Nephron (organoid): ENCODE measurements at regions not wholly inside any gene's neighbourhood (a gene's known extent, or its start where the extent isn't known, plus 50 kb on each side); places are given as distances from the start of the nearest gene placed in this dataset.

Experiments
- H3K27ac Mint-ChIP-seq, 3 experiments: 2 replicates each; pipeline ENCODE4 v1.8.0; 2020; ENCODE audit warnings: mixed read lengths in 3 of 3, mild to moderate bottlenecking in 2 of 3, moderate library complexity in 1 of 3
- H3K27me3 Mint-ChIP-seq: 2 replicates; pipeline ENCODE4 v1.8.0; 2021; ENCODE audit warnings: low read depth, mild to moderate bottlenecking, moderate library complexity, mixed read lengths
- H3K36me3 Mint-ChIP-seq: 2 replicates; pipeline ENCODE4 v1.8.0; 2020; ENCODE audit warnings: low read depth, mixed read lengths
- H3K4me1 Mint-ChIP-seq: 2 replicates; pipeline ENCODE4 v1.8.0; 2020; ENCODE audit warnings: mixed read lengths
- H3K4me3 Mint-ChIP-seq, 3 experiments: 2 replicates each; pipeline ENCODE4 v1.8.0; 2020; ENCODE audit warnings: mild to moderate bottlenecking in 3 of 3, mixed read lengths in 3 of 3, moderate library complexity in 2 of 3
- H3K9me3 Mint-ChIP-seq: 2 replicates; pipeline ENCODE4 v1.8.0; 2020; ENCODE audit warnings: mixed read lengths
- TF ChIP-seq, protein P1 (sequence below), 3 experiments: fragments of 200-600 bp; sonication (generic); IDR thresholded peaks; one replicate each; pipeline ENCODE4 v1.5.0; 2021; ENCODE audit warnings: antibody characterized with exemption in 3 of 3; ENCODE audit not compliant: unreplicated experiment in 3 of 3

- peaks cover 3% of the 10 kb centered on the region for H3K36me3 Mint-ChIP-seq
- peaks cover 18% of the 10 kb centered on the region for H3K4me1 Mint-ChIP-seq
- TF ChIP-seq, protein P1, sequence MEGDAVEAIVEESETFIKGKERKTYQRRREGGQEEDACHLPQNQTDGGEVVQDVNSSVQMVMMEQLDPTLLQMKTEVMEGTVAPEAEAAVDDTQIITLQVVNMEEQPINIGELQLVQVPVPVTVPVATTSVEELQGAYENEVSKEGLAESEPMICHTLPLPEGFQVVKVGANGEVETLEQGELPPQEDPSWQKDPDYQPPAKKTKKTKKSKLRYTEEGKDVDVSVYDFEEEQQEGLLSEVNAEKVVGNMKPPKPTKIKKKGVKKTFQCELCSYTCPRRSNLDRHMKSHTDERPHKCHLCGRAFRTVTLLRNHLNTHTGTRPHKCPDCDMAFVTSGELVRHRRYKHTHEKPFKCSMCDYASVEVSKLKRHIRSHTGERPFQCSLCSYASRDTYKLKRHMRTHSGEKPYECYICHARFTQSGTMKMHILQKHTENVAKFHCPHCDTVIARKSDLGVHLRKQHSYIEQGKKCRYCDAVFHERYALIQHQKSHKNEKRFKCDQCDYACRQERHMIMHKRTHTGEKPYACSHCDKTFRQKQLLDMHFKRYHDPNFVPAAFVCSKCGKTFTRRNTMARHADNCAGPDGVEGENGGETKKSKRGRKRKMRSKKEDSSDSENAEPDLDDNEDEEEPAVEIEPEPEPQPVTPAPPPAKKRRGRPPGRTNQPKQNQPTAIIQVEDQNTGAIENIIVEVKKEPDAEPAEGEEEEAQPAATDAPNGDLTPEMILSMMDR (IDR thresholded peaks at IDR 0.05; ENCODE audit: unreplicated experiment in 3 of 3) = no peak
- peaks cover 13% of the 10 kb centered on the region for H3K9me3 Mint-ChIP-seq
- H3K27ac Mint-ChIP-seq = peak overlapping the region in 1 of 3 experiments; percentile 10
- H3K4me3 Mint-ChIP-seq = no peak overlapping the region
- H3K27me3 Mint-ChIP-seq = peaks cover 24% of the 10 kb centered on the region
Measured at GRCh38 chr10:131744346-131744745, 156.5 kb upstream of the PPP2R2D start.

DNA sequence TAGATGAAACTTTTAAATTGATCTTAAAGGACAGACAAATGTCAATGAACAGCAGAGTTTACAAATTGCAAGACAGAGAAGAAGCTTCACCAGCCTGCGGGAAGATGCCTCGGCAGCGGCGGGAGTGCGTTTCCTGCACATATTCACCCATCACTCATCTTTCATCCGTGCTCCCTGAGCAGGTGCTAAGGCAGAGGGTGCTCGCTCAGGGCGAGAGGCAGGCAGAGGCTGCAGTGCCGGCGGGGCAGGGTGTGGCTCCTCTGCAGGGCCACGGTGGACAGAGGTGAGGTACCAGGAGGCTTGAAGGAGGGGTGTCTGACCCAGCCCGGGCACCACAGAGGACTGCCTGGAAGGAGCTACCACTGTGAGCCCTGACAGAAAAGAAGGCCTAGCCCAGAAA, 155.2 kb upstream of the PPP2R2D start:
- TF ChIP-seq, protein P1 (IDR thresholded peaks at IDR 0.05; ENCODE audit: unreplicated experiment in 3 of 3) = no peak
- Mint-ChIP-seq H3K27me3 (peaks cover 32% of the 10 kb centered on the region), H3K4me1 (peaks cover 22% of the 10 kb centered on the region), H3K27ac (no peak overlapping the region), H3K36me3 (no peaks in the 10 kb centered on the region), H3K9me3 (peaks cover 3% of the 10 kb centered on the region), H3K4me3 (no peak overlapping the region)

DNA sequence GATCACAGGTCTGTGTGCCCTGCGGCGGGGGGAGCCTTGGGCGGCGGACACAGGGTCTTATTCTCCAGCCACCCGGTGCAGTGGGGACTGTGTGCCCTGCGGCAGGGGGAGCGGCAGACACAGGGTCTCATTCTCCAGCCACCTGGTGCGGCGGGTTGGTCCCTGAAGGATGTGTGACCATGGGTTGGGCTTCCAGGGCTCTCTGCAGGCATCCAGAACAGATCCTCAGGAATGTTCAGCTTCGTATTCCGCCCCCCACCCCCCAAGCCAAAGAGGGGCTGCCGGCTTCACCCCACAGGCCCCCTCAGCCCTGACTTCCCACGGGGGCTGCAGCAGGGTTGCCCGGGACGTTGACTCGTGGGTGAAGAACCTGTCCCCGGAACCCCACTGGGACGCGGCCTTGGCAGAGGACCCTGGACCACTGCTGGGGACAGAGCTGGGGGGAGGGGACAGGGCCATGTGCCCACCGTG, 154.5 kb upstream of the PPP2R2D start:
- no peak overlapping the region for H3K4me3 Mint-ChIP-seq

DNA sequence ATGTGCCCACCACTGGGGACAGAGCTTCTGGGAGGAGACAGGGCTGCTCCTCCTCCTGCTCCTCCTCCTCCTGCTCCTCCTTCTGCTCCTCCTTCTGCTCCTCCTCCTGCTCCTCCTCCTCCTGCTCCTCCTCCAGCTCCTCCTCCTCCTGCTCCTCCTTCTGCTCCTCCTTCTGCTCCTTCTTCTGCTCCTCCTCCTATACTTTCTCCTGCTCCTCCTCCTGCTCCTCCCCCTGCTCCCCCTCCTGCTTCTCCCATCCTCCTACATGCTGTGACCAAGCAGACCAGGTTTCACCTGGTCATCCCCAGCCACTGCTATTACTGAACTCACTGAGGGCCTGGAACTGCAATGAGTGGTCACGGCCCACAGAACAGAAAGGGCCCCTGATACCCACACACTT, 154.0 kb upstream of the PPP2R2D start:
- Mint-ChIP-seq H3K36me3 (no peaks in the 10 kb centered on the region), H3K27me3 (peaks cover 35% of the 10 kb centered on the region), H3K4me3 (no peak overlapping the region), H3K27ac (no peak overlapping the region), H3K4me1 (peaks cover 26% of the 10 kb centered on the region), H3K9me3 (no peaks in the 10 kb centered on the region)
- TF ChIP-seq, protein P1 (IDR thresholded peaks at IDR 0.05; ENCODE audit: unreplicated experiment in 3 of 3) = no peak

More for the DNA sequence above, 154.5 kb upstream of the PPP2R2D start:
- TF ChIP-seq, protein P1 (IDR thresholded peaks at IDR 0.05; ENCODE audit: unreplicated experiment in 3 of 3) = no peak
- Mint-ChIP-seq H3K9me3 (peaks cover 2% of the 10 kb centered on the region), H3K27me3 (peaks cover 35% of the 10 kb centered on the region), H3K36me3 (no peaks in the 10 kb centered on the region), H3K27ac (no peak overlapping the region), H3K4me1 (peaks cover 22% of the 10 kb centered on the region)

- no peaks in the 10 kb centered on the region for H3K36me3 Mint-ChIP-seq
- no peaks in the 10 kb centered on the region for H3K9me3 Mint-ChIP-seq
- H3K4me3 Mint-ChIP-seq = no peak overlapping the region
- peaks cover 26% of the 10 kb centered on the region for H3K4me1 Mint-ChIP-seq
- H3K27me3 Mint-ChIP-seq = peaks cover 35% of the 10 kb centered on the region
- no peak overlapping the region for H3K27ac Mint-ChIP-seq
- TF ChIP-seq, protein P1 (IDR thresholded peaks at IDR 0.05; ENCODE audit: unreplicated experiment in 3 of 3) = no peak
Measured at GRCh38 chr10:131747251-131747650, 153.6 kb upstream of the PPP2R2D start.

GRCh38 chr10:131747791-131748190, 153.0 kb upstream of the PPP2R2D start:
- Mint-ChIP-seq H3K4me3 (no peak overlapping the region), H3K27ac (no peak overlapping the region), H3K9me3 (no peaks in the 10 kb centered on the region), H3K27me3 (peaks cover 40% of the 10 kb centered on the region), H3K4me1 (peaks cover 29% of the 10 kb centered on the region), H3K36me3 (no peaks in the 10 kb centered on the region)
- TF ChIP-seq, protein P1 (IDR thresholded peaks at IDR 0.05; ENCODE audit: unreplicated experiment in 3 of 3) = no peak
